HL-60 (cell line): ENCODE measurements at regions not wholly inside any gene's neighbourhood (a gene's known extent, or its start where the extent isn't known, plus 50 kb on each side); places are given as distances from the start of the nearest gene placed in this dataset.

ENCODE experiments used
- DNase-seq, 2 experiments: peaks; one replicate each; pipeline ENCODE4 v3.0.0-alpha.2; 2010 to 2020; ENCODE audit warnings: low read depth in 1 of 2, low spot score in 1 of 2
- H3K27ac ChIP-seq: fragments of 250-450 bp; sonication (Bioruptor Pico); replicated peaks from 2 replicates; pipeline ENCODE4 v1.5.1; 2020; ENCODE audit warnings: mild to moderate bottlenecking, moderate library complexity
- H3K27me3 ChIP-seq: fragments of 250-450 bp; sonication (Bioruptor Pico); 2 replicates; pipeline ENCODE4 v1.5.1; 2021; ENCODE audit warnings: mild to moderate bottlenecking, moderate library complexity; ENCODE audit not compliant: insufficient read depth, poor library complexity, severe bottlenecking
- H3K4me3 ChIP-seq: replicated peaks from 2 replicates; pipeline ENCODE4 v1.5.1; 2011; ENCODE audit warnings: mild to moderate bottlenecking, control low read depth, low read length; ENCODE audit not compliant: insufficient read depth
- GABPA ChIP-seq: IDR thresholded peaks from 2 replicates; pipeline ENCODE4 v1.6.1; 2012; ENCODE audit warnings: low read depth
- POLR2AphosphoS5 ChIP-seq: IDR thresholded peaks from 2 replicates; pipeline ENCODE4 v1.6.1; 2012; ENCODE audit warnings: low read depth
- SPI1 ChIP-seq: IDR thresholded peaks from 2 replicates; pipeline ENCODE4 v1.6.1; 2012; ENCODE audit warnings: low read depth, mild to moderate bottlenecking, borderline replicate concordance
- TF ChIP-seq, protein P1 (sequence below): IDR thresholded peaks from 2 replicates; pipeline ENCODE4 v1.6.1; 2012; ENCODE audit warnings: low read depth; ENCODE audit not compliant: insufficient replicate concordance
- TF ChIP-seq, protein P2 (sequence below): IDR thresholded peaks from one replicate; pipeline ENCODE4 v1.5.1; 2011; ENCODE audit warnings: low read length, control low read depth, inconsistent platforms; ENCODE audit not compliant: insufficient read depth

DNA sequence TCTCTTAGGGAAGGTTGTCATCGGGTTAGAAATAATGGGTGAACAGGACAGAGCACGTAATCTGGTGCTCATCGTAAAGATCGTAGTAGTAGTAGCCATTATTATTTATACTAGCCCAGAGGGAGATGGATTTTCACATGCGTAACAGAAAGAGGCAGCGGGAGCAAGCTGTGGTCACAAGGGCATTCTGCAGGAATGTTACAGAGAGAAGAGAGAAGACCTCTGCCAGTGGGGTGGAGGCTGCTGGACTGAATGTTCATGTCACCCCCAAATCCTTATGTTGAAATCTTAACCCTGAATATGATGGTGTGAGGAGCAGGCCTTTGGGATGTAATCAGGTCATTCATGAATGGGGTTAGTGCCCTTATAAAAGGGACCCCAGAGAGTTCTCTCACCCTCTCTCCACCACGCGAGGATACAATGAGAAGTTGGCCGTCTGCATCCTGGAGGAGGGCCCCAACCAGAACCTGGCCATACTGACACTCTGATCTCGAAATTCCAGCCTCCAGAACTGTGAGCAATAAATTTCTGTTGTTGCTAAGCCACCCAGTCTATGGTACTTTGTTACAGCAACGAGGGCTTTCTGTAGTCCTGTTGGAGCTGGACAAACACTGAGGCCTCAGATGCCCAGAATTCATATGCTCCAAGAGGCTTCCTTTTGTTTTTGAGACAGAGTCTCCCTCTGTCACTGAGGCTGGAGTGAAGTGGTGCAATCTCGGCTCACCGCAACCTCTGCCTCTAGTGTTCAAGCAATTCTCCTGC, 131.2 kb upstream of the MED13L start:
- no peaks in the 10 kb centered on the region for H3K27me3 ChIP-seq

DNA sequence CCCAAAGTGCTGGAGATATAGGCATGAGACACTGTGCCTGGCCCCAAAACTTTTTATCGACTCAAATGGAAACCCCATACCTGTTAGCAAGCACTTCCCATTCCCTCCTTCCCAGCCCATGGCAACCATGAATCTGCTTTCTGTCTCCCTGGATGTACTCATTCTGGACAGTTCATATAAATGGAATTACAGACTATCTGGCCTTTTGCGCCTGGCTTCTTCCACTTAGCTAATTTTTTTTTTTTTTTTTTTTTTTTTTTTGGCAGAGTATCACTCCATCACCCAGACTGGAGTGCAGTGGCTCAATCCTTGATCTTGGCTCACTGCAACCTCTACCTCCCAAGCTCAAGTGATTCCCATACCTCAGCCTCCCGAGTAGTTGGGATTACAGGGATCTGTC, 134.5 kb upstream of the MED13L start:
- Histone ChIP-seq H3K27me3 (no peaks in the 10 kb centered on the region), H3K27ac (no peak overlapping the region), H3K4me3 (no peak overlapping the region)
- no peak for DNase-seq
- TF ChIP-seq, protein P1, sequence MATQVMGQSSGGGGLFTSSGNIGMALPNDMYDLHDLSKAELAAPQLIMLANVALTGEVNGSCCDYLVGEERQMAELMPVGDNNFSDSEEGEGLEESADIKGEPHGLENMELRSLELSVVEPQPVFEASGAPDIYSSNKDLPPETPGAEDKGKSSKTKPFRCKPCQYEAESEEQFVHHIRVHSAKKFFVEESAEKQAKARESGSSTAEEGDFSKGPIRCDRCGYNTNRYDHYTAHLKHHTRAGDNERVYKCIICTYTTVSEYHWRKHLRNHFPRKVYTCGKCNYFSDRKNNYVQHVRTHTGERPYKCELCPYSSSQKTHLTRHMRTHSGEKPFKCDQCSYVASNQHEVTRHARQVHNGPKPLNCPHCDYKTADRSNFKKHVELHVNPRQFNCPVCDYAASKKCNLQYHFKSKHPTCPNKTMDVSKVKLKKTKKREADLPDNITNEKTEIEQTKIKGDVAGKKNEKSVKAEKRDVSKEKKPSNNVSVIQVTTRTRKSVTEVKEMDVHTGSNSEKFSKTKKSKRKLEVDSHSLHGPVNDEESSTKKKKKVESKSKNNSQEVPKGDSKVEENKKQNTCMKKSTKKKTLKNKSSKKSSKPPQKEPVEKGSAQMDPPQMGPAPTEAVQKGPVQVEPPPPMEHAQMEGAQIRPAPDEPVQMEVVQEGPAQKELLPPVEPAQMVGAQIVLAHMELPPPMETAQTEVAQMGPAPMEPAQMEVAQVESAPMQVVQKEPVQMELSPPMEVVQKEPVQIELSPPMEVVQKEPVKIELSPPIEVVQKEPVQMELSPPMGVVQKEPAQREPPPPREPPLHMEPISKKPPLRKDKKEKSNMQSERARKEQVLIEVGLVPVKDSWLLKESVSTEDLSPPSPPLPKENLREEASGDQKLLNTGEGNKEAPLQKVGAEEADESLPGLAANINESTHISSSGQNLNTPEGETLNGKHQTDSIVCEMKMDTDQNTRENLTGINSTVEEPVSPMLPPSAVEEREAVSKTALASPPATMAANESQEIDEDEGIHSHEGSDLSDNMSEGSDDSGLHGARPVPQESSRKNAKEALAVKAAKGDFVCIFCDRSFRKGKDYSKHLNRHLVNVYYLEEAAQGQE, result no peak
- TF ChIP-seq SPI1, result no peak
- TF ChIP-seq GABPA, result no peak
- no peak for TF ChIP-seq POLR2AphosphoS5
- TF ChIP-seq, protein P2, sequence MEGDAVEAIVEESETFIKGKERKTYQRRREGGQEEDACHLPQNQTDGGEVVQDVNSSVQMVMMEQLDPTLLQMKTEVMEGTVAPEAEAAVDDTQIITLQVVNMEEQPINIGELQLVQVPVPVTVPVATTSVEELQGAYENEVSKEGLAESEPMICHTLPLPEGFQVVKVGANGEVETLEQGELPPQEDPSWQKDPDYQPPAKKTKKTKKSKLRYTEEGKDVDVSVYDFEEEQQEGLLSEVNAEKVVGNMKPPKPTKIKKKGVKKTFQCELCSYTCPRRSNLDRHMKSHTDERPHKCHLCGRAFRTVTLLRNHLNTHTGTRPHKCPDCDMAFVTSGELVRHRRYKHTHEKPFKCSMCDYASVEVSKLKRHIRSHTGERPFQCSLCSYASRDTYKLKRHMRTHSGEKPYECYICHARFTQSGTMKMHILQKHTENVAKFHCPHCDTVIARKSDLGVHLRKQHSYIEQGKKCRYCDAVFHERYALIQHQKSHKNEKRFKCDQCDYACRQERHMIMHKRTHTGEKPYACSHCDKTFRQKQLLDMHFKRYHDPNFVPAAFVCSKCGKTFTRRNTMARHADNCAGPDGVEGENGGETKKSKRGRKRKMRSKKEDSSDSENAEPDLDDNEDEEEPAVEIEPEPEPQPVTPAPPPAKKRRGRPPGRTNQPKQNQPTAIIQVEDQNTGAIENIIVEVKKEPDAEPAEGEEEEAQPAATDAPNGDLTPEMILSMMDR, result no peak

More for the DNA sequence above, 131.2 kb upstream of the MED13L start:
- DNase-seq, result no peak
- Histone ChIP-seq H3K27ac (no peak overlapping the region), H3K4me3 (no peak overlapping the region)
- TF ChIP-seq SPI1 (no peak), POLR2AphosphoS5 (no peak), GABPA (no peak)
- TF ChIP-seq, protein P1, result no peak
- TF ChIP-seq, protein P2, result no peak

DNA sequence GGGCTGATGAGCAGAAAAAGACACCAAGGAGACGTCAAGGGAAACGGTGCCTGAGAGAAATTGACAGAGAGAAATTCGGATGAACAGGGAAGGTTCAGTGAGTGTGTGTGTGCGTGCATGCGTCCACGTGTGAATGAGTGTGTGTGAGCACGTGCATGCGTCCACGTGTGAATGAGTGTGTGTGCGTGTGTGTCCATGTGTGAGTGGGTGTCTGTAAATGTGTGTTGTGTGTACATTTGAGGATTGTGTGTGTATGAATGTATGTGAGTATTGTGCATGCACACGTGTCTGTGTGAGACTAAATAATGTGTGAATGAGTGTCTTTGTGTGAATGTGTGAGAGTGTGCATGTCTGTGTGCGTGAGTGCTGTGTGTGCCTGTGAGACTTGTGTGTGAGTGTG, 137.4 kb upstream of the MED13L start:
- TF ChIP-seq, protein P2, result no peak
- TF ChIP-seq SPI1 (no peak), POLR2AphosphoS5 (no peak), GABPA (no peak)
- TF ChIP-seq, protein P1, result no peak
- DNase-seq, result no peak
- no peaks in the 10 kb centered on the region for H3K27me3 ChIP-seq
- no peak overlapping the region for H3K27ac ChIP-seq
- no peak overlapping the region for H3K4me3 ChIP-seq
